ENCODE measurements at regions not wholly inside any gene's neighbourhood (a gene's known extent, or its start where the extent isn't known, plus 50 kb on each side); places are given as distances from the start of the nearest gene placed in this dataset.

- TF ChIP-seq RAD21 (IDR thresholded peaks at IDR 0.05; ENCODE audit: low read length) (no peak), POLR2A (IDR thresholded peaks at IDR 0.05; ENCODE audit: low read depth, low read length) (no peak), MXI1 (IDR thresholded peaks at IDR 0.05; ENCODE audit: borderline replicate concordance, low read depth, low read length) (no peak), MAZ (IDR thresholded peaks at IDR 0.05; ENCODE audit: borderline replicate concordance, low read depth, low read length) (no peak), FOS (IDR thresholded peaks at IDR 0.05; ENCODE audit: low read depth, low read length) (no peak), USF2 (IDR thresholded peaks at IDR 0.05; ENCODE audit: low read depth, low read length) (no peak), SMC3 (IDR thresholded peaks at IDR 0.05; ENCODE audit: low read depth, low read length) (no peak), CEBPB (IDR thresholded peaks at IDR 0.05; ENCODE audit: low read depth, low read length) (no peak), RCOR1 (IDR thresholded peaks at IDR 0.05; ENCODE audit: insufficient replicate concordance, low read length) (no peak), CHD1 (IDR thresholded peaks at IDR 0.05; ENCODE audit: low read depth, low read length) (no peak), NFE2L2 (IDR thresholded peaks at IDR 0.05; ENCODE audit: low read depth, low read length) (no peak), BHLHE40 (IDR thresholded peaks at IDR 0.05; ENCODE audit: low read depth, low read length) (no peak), ELK1 (IDR thresholded peaks at IDR 0.05; ENCODE audit: borderline replicate concordance, low read depth, low read length) (no peak)
- TF ChIP-seq, protein P1, sequence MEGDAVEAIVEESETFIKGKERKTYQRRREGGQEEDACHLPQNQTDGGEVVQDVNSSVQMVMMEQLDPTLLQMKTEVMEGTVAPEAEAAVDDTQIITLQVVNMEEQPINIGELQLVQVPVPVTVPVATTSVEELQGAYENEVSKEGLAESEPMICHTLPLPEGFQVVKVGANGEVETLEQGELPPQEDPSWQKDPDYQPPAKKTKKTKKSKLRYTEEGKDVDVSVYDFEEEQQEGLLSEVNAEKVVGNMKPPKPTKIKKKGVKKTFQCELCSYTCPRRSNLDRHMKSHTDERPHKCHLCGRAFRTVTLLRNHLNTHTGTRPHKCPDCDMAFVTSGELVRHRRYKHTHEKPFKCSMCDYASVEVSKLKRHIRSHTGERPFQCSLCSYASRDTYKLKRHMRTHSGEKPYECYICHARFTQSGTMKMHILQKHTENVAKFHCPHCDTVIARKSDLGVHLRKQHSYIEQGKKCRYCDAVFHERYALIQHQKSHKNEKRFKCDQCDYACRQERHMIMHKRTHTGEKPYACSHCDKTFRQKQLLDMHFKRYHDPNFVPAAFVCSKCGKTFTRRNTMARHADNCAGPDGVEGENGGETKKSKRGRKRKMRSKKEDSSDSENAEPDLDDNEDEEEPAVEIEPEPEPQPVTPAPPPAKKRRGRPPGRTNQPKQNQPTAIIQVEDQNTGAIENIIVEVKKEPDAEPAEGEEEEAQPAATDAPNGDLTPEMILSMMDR (conservative IDR thresholded peaks at IDR 0.05; ENCODE audit: low read depth, low read length): no peak
Measured at GRCh38 chr2:223228871-223229270, 176.9 kb downstream of the KCNE4 start.

Data from IMR-90 (cell line).